ENCODE measurements at regions not wholly inside any gene's neighbourhood (a gene's known extent, or its start where the extent isn't known, plus 50 kb on each side); places are given as distances from the start of the nearest gene placed in this dataset.
"Not testable (repeated sequence)": the region's sequence is repeated elsewhere in the genome, so short reads cannot be mapped to it uniquely, and the experiment has no call there.

DNA sequence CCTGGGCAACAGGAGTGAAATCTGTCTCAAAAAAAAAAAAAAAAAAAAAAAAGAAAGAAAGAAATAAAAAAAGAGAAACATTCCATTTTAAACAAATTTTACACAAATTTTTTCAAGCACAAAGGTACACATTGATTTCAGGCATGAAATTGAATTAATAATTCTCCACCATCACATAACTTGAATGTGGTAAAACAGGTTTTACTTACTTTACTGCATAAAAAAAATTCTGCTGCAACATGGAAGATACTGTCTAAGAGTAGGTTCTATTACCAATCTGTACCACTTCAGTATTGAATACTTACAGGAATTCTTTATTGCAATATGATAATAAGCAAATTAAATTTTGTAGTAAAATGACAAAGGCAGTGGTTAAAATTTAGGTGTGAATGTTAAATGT lies 271.6 kb upstream of the ARSJ start:
- DNase-seq = no peak
- Histone ChIP-seq H3K27ac (no peak overlapping the region), H3K9me3 (replicated peaks in 1 of 3) (no peaks in the 10 kb centered on the region), H3K36me3 (replicated peaks in 1 of 2) (no peaks in the 10 kb centered on the region), H3K4me1 (replicated peaks in 1 of 2) (no peaks in the 10 kb centered on the region), H3K27me3 (no peaks in the 10 kb centered on the region), H3K4me3 (no peak overlapping the region)
- no peak for TF ChIP-seq POLR2A (IDR thresholded peaks at IDR 0.05)
- TF ChIP-seq, protein P1, sequence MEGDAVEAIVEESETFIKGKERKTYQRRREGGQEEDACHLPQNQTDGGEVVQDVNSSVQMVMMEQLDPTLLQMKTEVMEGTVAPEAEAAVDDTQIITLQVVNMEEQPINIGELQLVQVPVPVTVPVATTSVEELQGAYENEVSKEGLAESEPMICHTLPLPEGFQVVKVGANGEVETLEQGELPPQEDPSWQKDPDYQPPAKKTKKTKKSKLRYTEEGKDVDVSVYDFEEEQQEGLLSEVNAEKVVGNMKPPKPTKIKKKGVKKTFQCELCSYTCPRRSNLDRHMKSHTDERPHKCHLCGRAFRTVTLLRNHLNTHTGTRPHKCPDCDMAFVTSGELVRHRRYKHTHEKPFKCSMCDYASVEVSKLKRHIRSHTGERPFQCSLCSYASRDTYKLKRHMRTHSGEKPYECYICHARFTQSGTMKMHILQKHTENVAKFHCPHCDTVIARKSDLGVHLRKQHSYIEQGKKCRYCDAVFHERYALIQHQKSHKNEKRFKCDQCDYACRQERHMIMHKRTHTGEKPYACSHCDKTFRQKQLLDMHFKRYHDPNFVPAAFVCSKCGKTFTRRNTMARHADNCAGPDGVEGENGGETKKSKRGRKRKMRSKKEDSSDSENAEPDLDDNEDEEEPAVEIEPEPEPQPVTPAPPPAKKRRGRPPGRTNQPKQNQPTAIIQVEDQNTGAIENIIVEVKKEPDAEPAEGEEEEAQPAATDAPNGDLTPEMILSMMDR (IDR thresholded peaks at IDR 0.05) = no peak
- intact Hi-C loops (cut with DNase I) = no loop called here

DNA sequence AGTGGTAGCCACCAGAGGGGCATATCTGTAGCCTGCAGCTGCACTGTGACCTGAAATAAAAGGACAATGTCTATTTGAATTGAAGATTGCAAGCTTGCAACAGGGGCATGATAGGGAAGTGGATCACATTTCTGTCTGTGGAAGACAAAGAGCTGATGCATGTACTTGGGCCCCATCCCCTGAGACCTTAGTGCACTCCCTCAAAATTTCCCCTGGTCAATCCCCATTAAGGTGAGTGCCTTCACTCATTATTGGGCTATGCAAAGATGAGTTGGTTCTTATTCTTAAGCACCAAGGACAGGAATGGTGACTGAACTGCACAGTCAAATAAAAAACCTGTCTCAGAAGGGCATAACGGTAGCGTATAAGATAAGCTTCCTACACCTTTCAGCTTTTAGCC lies 273.1 kb upstream of the ARSJ start:
- Histone ChIP-seq H3K4me3 (no peak overlapping the region), H3K4me1 (replicated peaks in 1 of 2) (no peaks in the 10 kb centered on the region), H3K9me3 (replicated peaks in 1 of 3) (no peaks in the 10 kb centered on the region), H3K27ac (no peak overlapping the region), H3K36me3 (replicated peaks in 1 of 2) (no peaks in the 10 kb centered on the region), H3K27me3 (no peaks in the 10 kb centered on the region)
- DNase-seq = no peak
- 91 to 100% (median 96%) methylated on average over 2 of the region's 2 CpGs for WGBS, 4 donors
- intact Hi-C loops (cut with DNase I) = no loop called here
- no peak for TF ChIP-seq POLR2A (IDR thresholded peaks at IDR 0.05)
- TF ChIP-seq, protein P1 (IDR thresholded peaks at IDR 0.05) = no peak

DNA sequence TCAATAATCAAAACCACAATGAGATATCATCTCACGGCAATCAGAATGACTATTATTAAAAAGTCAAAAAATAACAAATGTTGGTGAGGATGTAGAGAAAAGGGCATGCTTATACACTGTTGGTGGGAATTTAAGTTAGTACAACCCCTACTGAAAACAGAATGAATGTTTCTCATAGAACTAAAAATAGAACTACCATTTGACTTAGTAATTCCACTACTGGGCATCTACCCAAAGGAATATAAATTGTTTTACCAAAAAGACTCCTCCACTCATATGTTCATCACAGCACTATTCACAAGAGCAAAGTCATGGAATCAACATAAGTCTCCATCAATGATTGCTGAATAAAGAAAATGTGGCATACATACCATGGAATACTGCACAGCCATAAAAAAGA lies 278.1 kb upstream of the ARSJ start:
- intact Hi-C loops (cut with DNase I) = no loop called here
- no peaks in the 10 kb centered on the region for H3K27me3 ChIP-seq
- no peak for TF ChIP-seq POLR2A (IDR thresholded peaks at IDR 0.05)
- TF ChIP-seq, protein P1 (IDR thresholded peaks at IDR 0.05) = no peak
- H3K9me3 ChIP-seq (replicated peaks in 1 of 3) = no peaks in the 10 kb centered on the region
- H3K36me3 ChIP-seq (replicated peaks in 1 of 2) = no peaks in the 10 kb centered on the region
- no peak overlapping the region for H3K4me3 ChIP-seq
- no peak overlapping the region for H3K27ac ChIP-seq
- WGBS, 4 donors = 0% methylated on average over 1 of the region's 1 CpG; no CpG with 5 or more reads in 2 of the 4 donors
- H3K4me1 ChIP-seq (replicated peaks in 1 of 2) = no peaks in the 10 kb centered on the region
- DNase-seq = no peak

DNA sequence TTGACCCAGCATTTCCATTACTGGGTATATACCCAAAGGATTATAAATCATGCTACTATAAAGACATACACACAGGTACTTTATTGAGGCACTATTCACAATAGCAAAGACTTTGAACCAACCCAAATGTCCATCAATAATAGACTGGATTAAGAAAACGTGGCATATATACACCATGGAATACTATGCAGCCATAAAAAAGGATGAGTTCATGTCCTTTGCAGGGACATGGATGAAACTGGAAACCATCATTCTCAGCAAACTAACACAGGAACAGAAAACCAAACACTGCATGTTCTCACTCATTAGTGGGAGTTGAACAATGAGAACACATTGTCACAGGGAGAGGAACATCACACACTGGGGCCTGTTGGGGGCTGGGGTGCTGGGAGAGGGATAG lies 283.0 kb upstream of the ARSJ start:
- H3K9me3 ChIP-seq (replicated peaks in 1 of 3); H3K36me3 ChIP-seq (replicated peaks in 1 of 2); H3K27ac ChIP-seq; H3K4me3 ChIP-seq; DNase-seq; H3K4me1 ChIP-seq (replicated peaks in 1 of 2); H3K27me3 ChIP-seq; intact Hi-C loops (cut with DNase I): not testable (repeated sequence)
- 69% methylated on average over 1 of the region's 1 CpG; no CpG with 5 or more reads in 3 of the 4 donors for WGBS, 4 donors

DNA sequence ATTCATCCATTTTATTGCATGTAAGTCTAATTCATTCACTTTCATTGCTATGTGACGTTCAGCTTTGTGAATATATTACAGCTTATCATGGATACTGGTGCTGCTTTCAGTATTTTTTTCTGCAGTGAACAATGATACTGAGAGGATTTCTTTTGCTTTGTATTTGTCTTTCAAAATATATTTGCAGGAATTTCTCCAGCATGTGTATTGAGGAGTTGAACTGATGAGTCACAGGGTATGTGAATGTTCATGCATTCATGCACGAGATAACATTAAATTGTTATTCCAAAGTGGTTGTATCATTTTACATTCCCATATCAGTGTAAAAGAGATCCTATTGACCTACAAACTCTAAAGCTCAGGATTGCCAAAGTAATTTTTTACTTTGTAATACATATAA lies 283.8 kb upstream of the ARSJ start:
- Histone ChIP-seq H3K27me3 (no peaks in the 10 kb centered on the region), H3K4me3 (no peak overlapping the region), H3K9me3 (replicated peaks in 1 of 3) (no peaks in the 10 kb centered on the region), H3K36me3 (replicated peaks in 1 of 2) (no peaks in the 10 kb centered on the region), H3K4me1 (replicated peaks in 1 of 2) (no peaks in the 10 kb centered on the region), H3K27ac (no peak overlapping the region)
- no peak for DNase-seq
- intact Hi-C loops (cut with DNase I) = no loop called here
- TF ChIP-seq POLR2A (IDR thresholded peaks at IDR 0.05) = no peak
- TF ChIP-seq, protein P1 (IDR thresholded peaks at IDR 0.05) = no peak
- WGBS, 4 donors = 33 to 47% (median 39%) methylated on average over 2 of the region's 2 CpGs

Data from adrenal gland (tissue), 9 donors.